Stimulated activated naive CD8-positive, alpha-beta T cell treated with anti-CD3 and anti-CD28 coated beads, Interleukin-15, amount 100 ng/mL, for 72 hours (primary cell): ENCODE measurements at regions not wholly inside any gene's neighbourhood (a gene's known extent, or its start where the extent isn't known, plus 50 kb on each side); places are given as distances from the start of the nearest gene placed in this dataset.
"Not testable (repeated sequence)": the region's sequence is repeated elsewhere in the genome, so short reads cannot be mapped to it uniquely, and the experiment has no call there.

Source experiments
- ATAC-seq: fragments of 150-1000 bp; cut with Tn5 transposase; 2 replicates; pipeline ENCODE4 v1.10.0; 2021; ENCODE audit warnings: mild to moderate bottlenecking, moderate library complexity
- DNase-seq, 2 donors: peaks; one replicate each; pipeline ENCODE4 v3.0.0; 2021 to 2022
- H3K27ac Mint-ChIP-seq, 2 donors: one replicate each; pipeline ENCODE4 v1.8.0; 2022; ENCODE audit warnings: mild to moderate bottlenecking in 2 of 2, mixed read lengths in 2 of 2, moderate library complexity in 2 of 2
- H3K27me3 Mint-ChIP-seq: one replicate; pipeline ENCODE4 v1.8.0; 2022; ENCODE audit warnings: mixed read lengths
- H3K4me1 Mint-ChIP-seq: one replicate; pipeline ENCODE4 v1.8.0; 2022; ENCODE audit warnings: mild to moderate bottlenecking, mixed read lengths
- H3K4me3 Mint-ChIP-seq, 2 donors: one replicate each; pipeline ENCODE4 v1.8.0; 2022; ENCODE audit warnings: mild to moderate bottlenecking in 2 of 2, mixed read lengths in 2 of 2, moderate library complexity in 1 of 2
- H3K9me3 Mint-ChIP-seq, 2 donors: one replicate each; pipeline ENCODE4 v1.8.0; 2022; ENCODE audit warnings: mixed read lengths in 2 of 2

DNA sequence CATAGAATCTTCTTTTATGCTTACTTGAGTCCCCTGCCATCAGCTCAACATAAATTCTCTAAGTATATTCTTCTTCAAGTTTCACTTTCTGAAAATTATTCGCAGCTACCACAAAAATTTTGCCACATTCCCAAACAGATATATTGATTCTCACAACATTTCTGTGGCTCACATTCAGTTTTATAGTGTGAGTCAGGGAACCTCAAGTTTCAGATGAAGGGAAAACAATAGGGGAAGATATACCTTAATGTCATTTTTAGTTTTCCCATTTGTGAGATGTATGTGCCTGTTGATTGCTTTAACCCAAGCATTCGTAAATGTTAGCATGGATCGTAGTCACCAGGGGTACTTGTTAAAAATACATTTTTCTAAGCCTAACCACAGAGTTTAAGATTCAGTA lies 465.8 kb downstream of the CCER1 start:
- no peak for ATAC-seq
- no peak overlapping the region for H3K27ac Mint-ChIP-seq

DNA sequence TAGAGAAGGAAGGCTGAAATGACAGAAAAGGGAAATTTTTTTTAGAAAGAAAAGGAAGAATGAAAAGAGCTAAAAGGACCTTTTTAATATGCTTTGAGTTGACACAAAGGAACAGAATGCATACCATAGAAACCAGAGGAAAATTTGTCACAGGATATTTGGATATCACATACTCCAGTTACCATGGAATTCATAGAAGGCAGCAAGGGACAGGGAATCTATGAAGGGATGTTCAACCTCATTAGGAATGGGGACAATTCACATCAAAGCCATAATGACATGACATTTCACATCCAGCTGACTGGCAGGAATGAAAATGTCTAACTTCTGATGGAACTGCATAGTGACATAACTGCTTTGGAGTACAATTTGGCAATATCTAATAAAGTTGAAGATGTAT lies 469.4 kb downstream of the CCER1 start:
- Mint-ChIP-seq H3K4me1 (no peaks in the 10 kb centered on the region), H3K9me3 (peaks cover 4 to 15% of the 10 kb centered on the region in 2 donors), H3K27ac (no peak overlapping the region), H3K4me3 (no peak overlapping the region), H3K27me3 (no peaks in the 10 kb centered on the region)
- no peak for DNase-seq
- ATAC-seq = no peak

More for the DNA sequence above, 465.8 kb downstream of the CCER1 start:
- no peak overlapping the region for H3K4me3 Mint-ChIP-seq
- no peaks in the 10 kb centered on the region for H3K27me3 Mint-ChIP-seq
- no peak for DNase-seq
- H3K4me1 Mint-ChIP-seq = no peaks in the 10 kb centered on the region
- H3K9me3 Mint-ChIP-seq = peaks cover 4 to 15% of the 10 kb centered on the region in 2 donors

GRCh38 chr12:90484094-90484493 lies 470.9 kb downstream of the CCER1 start:
- DNase-seq = no peak
- peaks cover 0 to 7% of the 10 kb centered on the region in 2 donors for H3K9me3 Mint-ChIP-seq
- H3K27ac Mint-ChIP-seq = no peak overlapping the region
- H3K4me1 Mint-ChIP-seq = no peaks in the 10 kb centered on the region
- no peak overlapping the region for H3K4me3 Mint-ChIP-seq
- no peak for ATAC-seq
- no peaks in the 10 kb centered on the region for H3K27me3 Mint-ChIP-seq

DNA sequence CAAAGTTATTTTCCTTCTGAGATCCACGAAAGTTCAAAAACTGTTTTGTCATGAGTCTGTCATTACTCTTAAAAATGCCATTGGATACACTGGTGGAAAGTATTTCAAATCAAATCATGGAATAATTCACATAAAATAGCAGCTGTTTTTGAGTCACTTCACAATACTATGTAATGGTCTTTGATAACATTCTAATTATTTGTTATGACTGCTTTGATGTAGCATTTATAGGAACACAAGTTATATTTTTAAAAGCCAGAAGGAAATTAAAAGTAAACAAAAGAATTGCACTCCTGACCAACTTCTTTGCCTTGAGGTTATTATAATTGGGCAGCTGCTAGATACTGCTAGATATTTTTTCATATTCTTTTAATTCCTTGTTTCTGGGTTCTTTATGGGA lies 473.2 kb downstream of the CCER1 start:
- no peak for DNase-seq
- Mint-ChIP-seq H3K4me1 (no peaks in the 10 kb centered on the region), H3K27ac (no peak overlapping the region), H3K27me3 (no peaks in the 10 kb centered on the region), H3K9me3 (no peaks in the 10 kb centered on the region), H3K4me3 (no peak overlapping the region)
- ATAC-seq = no peak

GRCh38 chr12:90479237-90479636 lies 475.7 kb downstream of the CCER1 start:
- Mint-ChIP-seq H3K27me3 (no peaks in the 10 kb centered on the region), H3K4me3 (no peak overlapping the region), H3K9me3 (no peaks in the 10 kb centered on the region), H3K27ac (no peak overlapping the region), H3K4me1 (no peaks in the 10 kb centered on the region)
- DNase-seq = no peak
- no peak for ATAC-seq

GRCh38 chr12:90473831-90474230 lies 481.1 kb downstream of the CCER1 start:
- Mint-ChIP-seq H3K27me3 (no peaks in the 10 kb centered on the region), H3K9me3 (no peaks in the 10 kb centered on the region), H3K27ac (no peak overlapping the region), H3K4me1 (no peaks in the 10 kb centered on the region), H3K4me3 (no peak overlapping the region)
- DNase-seq = no peak
- ATAC-seq = no peak

GRCh38 chr12:90460681-90461080 lies 494.3 kb downstream of the CCER1 start:
- peaks cover 6 to 7% of the 10 kb centered on the region in 2 donors for H3K9me3 Mint-ChIP-seq
- no peak overlapping the region for H3K27ac Mint-ChIP-seq
- no peak for ATAC-seq
- DNase-seq = no peak
- no peak overlapping the region for H3K4me3 Mint-ChIP-seq
- H3K4me1 Mint-ChIP-seq = no peaks in the 10 kb centered on the region
- H3K27me3 Mint-ChIP-seq = no peaks in the 10 kb centered on the region

DNA sequence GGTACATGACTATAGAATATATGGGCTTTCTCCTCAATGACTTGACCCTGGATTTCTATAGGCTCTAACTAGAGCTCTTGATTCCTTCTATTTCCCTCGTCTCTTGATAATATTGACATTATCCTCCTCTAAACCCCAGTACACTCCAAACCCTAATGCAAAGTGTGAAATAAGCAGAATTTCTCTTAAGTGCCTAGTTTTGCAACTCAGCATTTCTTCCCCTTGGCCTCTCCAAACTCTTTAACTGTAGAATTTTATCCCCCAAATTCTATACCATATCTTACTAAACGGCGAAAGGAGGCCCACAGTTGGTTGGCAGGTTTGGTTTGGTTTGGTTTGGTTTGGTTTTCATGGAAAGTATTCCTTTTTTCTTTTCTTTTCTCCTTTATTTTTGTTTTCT lies 498.7 kb downstream of the CCER1 start:
- no peaks in the 10 kb centered on the region for H3K27me3 Mint-ChIP-seq
- H3K9me3 Mint-ChIP-seq = peaks cover 2 to 7% of the 10 kb centered on the region in 2 donors
- H3K27ac Mint-ChIP-seq = no peak overlapping the region
- H3K4me3 Mint-ChIP-seq = no peak overlapping the region
- DNase-seq (no peak), ATAC-seq (no peak)
- no peaks in the 10 kb centered on the region for H3K4me1 Mint-ChIP-seq

GRCh38 chr12:90455756-90456155 lies 499.2 kb downstream of the CCER1 start:
- Mint-ChIP-seq H3K4me1 (no peaks in the 10 kb centered on the region), H3K27ac (no peak overlapping the region), H3K27me3 (no peaks in the 10 kb centered on the region), H3K4me3 (no peak overlapping the region), H3K9me3 (peaks cover 0 to 7% of the 10 kb centered on the region in 2 donors)
- DNase-seq (no peak), ATAC-seq (no peak)

GRCh38 chr12:90449611-90450010 lies 505.4 kb downstream of the CCER1 start:
- peaks cover 0 to 5% of the 10 kb centered on the region in 2 donors for H3K9me3 Mint-ChIP-seq
- no peak overlapping the region for H3K27ac Mint-ChIP-seq
- no peak for DNase-seq
- H3K4me1 Mint-ChIP-seq = no peaks in the 10 kb centered on the region
- no peak overlapping the region for H3K4me3 Mint-ChIP-seq
- ATAC-seq = no peak
- no peaks in the 10 kb centered on the region for H3K27me3 Mint-ChIP-seq

DNA sequence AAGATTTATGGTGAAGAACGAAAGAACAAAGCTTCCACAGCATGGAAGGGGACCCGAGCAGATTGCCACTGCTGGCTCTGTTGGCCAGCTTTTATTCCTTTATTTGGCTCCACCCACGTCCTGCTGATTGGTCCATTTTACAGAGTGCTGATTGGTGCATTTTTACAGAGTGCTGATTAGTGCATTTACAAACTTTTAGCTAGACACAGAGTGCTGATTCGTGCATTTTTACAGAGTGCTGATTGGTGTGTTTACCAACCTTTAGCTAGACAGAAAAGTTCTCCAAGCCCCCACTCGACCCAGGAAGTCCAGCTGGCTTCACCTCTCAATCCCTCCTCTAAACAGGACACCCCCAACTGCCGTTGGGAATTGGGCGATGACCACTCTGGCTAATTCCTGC lies 511.5 kb downstream of the CCER1 start:
- not testable (repeated sequence) for H3K27ac Mint-ChIP-seq, H3K27me3 Mint-ChIP-seq, H3K4me1 Mint-ChIP-seq, DNase-seq, ATAC-seq, H3K4me3 Mint-ChIP-seq
- peaks cover 0 to 12% of the 10 kb centered on the region in 2 donors for H3K9me3 Mint-ChIP-seq

DNA sequence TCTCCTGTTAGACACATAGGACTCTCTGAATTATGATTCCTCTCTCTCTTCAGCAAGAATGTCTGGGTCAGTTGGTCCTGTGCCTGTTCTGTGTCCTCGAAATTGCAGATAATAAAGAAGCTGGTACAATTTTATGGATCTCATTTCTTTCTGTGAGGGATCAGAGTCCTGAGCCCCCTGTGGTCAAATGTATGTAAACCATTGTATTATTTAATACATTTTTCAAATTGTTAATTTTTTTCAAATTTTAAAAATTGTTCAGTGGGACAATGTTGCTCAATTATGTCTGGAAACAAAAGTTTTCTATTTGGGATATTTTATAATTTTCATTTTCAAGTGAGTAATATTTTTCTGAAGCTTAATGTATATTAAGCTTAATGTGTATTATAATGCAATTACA lies 513.5 kb downstream of the CCER1 start:
- no peaks in the 10 kb centered on the region for H3K27me3 Mint-ChIP-seq
- ATAC-seq = no peak
- peaks cover 0 to 12% of the 10 kb centered on the region in 2 donors for H3K9me3 Mint-ChIP-seq
- no peaks in the 10 kb centered on the region for H3K4me1 Mint-ChIP-seq
- no peak for DNase-seq
- H3K4me3 Mint-ChIP-seq = no peak overlapping the region
- no peak overlapping the region for H3K27ac Mint-ChIP-seq

DNA sequence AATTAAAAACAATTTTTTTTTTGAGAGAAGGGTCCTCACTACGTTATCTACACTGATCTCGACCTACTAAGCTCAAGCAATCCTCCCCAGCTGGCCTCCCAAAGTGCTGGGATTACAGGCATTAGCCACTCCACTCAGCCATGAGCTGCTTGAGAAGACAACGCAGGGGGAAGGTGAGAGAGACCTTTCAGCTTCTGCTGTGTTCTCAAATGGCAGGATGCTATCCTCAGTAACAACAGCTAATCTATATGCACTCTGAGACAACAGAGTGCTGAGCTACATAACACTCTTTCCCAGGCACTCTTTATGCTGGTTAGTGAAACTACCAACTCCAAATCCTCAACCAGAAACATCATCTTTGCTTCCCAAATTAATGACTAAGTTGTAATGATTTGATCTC lies 526.1 kb downstream of the CCER1 start:
- Mint-ChIP-seq H3K9me3 (no peaks in the 10 kb centered on the region), H3K4me1 (no peaks in the 10 kb centered on the region), H3K27ac (no peak overlapping the region), H3K27me3 (no peaks in the 10 kb centered on the region), H3K4me3 (no peak overlapping the region)
- no peak for ATAC-seq
- no peak for DNase-seq

DNA sequence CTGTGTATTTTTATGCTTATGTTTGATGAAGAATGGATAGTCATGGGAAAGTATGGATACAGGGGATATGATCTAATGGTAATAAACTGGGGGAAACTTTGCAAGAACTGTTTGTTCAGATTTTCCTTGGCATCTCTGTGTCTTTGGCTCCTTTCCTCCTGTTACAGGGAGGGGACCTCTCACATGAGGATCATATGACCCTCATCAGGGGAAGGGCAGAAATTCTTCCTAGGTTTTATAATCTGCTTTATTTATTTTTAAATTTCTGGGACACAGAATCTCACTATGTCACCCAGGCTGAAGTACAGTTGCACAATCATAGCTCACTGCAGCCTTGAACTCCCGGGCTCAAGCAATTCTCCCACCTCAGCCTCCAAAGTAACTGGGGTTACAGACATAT lies 526.5 kb downstream of the CCER1 start:
- no peak overlapping the region for H3K4me3 Mint-ChIP-seq
- no peaks in the 10 kb centered on the region for H3K27me3 Mint-ChIP-seq
- H3K9me3 Mint-ChIP-seq = no peaks in the 10 kb centered on the region
- H3K27ac Mint-ChIP-seq = no peak overlapping the region
- H3K4me1 Mint-ChIP-seq = no peaks in the 10 kb centered on the region
- DNase-seq (no peak), ATAC-seq (no peak)

- Mint-ChIP-seq H3K27me3 (no peaks in the 10 kb centered on the region), H3K4me1 (no peaks in the 10 kb centered on the region), H3K4me3 (no peak overlapping the region), H3K27ac (no peak overlapping the region), H3K9me3 (no peaks in the 10 kb centered on the region)
- DNase-seq = no peak
- ATAC-seq = no peak
These were observed 531.0 kb downstream of the CCER1 start for GRCh38 chr12:90423965-90424364.

DNA sequence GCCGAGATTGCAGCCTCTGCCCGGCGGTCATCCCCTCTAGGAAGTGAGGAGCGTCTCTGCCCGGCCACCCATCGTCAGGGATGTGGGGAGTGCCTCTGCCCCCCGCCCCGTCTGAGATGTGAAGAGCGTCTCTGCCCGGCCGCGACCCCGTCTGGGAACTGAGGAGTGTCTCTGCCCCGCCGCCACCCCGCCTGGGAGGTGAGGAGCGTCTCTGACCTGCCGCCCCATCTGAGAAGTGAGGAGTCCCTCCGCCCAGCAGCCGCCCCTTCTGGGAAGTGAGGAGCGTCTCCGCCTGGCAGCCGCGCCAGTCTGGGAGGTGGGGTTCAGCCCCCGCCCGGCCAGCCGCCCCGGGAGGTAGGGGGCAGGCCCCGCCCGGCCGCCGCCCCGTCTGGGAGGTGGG lies 544.0 kb downstream of the CCER1 start:
- Mint-ChIP-seq H3K27me3 (no peaks in the 10 kb centered on the region), H3K9me3 (peaks cover 0 to under 1% of the 10 kb centered on the region in 2 donors), H3K27ac (no peak overlapping the region), H3K4me3 (no peak overlapping the region), H3K4me1 (no peaks in the 10 kb centered on the region)
- DNase-seq (no peak), ATAC-seq (peak; percentile 54)

DNA sequence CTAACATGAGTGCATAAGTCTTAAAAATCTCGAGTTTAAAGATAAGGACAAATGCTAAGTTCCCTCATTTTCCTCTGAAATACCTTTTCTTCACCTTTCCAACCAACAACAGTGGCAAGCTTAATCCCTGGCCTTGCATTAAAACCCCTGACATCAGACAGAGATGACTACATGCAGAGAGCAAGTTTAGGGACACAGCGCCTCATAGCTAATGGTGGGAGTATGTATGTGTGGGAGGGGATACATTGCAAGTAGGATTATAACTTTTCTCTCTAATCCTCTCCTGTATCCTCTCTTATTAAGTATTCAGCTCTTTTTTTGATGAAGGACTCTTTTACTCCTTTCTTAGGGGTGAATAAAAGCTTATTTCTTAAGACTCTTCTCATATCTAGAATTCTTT lies 547.1 kb downstream of the CCER1 start:
- no peak overlapping the region for H3K27ac Mint-ChIP-seq

More for the DNA sequence above, 547.1 kb downstream of the CCER1 start:
- no peak for DNase-seq
- Mint-ChIP-seq H3K9me3 (no peaks in the 10 kb centered on the region), H3K4me3 (no peak overlapping the region), H3K4me1 (no peaks in the 10 kb centered on the region), H3K27me3 (no peaks in the 10 kb centered on the region)
- ATAC-seq = no peak
